ENCODE measurements at regions not wholly inside any gene's neighbourhood (a gene's known extent, or its start where the extent isn't known, plus 50 kb on each side); places are given as distances from the start of the nearest gene placed in this dataset.

DNA sequence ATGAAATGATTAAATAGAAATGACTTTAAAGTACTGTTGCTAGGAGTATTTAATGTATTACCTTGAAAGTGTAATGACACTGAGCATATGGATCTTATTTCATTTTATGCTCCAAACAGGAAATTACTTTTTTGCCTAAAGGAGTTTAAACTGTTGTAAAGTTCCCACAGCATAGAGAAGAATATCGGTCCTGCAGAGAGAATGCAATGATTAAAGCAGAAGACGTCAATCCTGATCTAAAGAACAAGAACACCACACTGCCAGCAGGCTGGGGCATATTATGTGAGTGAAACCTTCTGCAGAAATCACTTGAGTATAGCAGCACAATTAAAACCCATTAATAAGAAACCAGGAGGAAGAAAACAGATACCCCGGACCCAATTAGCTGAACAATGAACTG is 72.8 kb upstream of the CAMK2D start:
- Histone ChIP-seq H3K9me3 (replicated peaks in 1 of 3) (no peaks in the 10 kb centered on the region), H3K4me1 (replicated peaks in 1 of 2) (no peaks in the 10 kb centered on the region), H3K4me3 (no peak overlapping the region), H3K36me3 (replicated peaks in 1 of 2) (no peaks in the 10 kb centered on the region), H3K27ac (no peak overlapping the region), H3K27me3 (no peaks in the 10 kb centered on the region)
- DNase-seq: no peak
- TF ChIP-seq, protein P1, sequence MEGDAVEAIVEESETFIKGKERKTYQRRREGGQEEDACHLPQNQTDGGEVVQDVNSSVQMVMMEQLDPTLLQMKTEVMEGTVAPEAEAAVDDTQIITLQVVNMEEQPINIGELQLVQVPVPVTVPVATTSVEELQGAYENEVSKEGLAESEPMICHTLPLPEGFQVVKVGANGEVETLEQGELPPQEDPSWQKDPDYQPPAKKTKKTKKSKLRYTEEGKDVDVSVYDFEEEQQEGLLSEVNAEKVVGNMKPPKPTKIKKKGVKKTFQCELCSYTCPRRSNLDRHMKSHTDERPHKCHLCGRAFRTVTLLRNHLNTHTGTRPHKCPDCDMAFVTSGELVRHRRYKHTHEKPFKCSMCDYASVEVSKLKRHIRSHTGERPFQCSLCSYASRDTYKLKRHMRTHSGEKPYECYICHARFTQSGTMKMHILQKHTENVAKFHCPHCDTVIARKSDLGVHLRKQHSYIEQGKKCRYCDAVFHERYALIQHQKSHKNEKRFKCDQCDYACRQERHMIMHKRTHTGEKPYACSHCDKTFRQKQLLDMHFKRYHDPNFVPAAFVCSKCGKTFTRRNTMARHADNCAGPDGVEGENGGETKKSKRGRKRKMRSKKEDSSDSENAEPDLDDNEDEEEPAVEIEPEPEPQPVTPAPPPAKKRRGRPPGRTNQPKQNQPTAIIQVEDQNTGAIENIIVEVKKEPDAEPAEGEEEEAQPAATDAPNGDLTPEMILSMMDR (IDR thresholded peaks at IDR 0.05): no peak
- TF ChIP-seq POLR2A (IDR thresholded peaks at IDR 0.05): no peak
- intact Hi-C loops (cut with DNase I): no loop called here
- 68 to 83% (median 77%) methylated on average over 3 of the region's 3 CpGs for WGBS, 4 donors

DNA sequence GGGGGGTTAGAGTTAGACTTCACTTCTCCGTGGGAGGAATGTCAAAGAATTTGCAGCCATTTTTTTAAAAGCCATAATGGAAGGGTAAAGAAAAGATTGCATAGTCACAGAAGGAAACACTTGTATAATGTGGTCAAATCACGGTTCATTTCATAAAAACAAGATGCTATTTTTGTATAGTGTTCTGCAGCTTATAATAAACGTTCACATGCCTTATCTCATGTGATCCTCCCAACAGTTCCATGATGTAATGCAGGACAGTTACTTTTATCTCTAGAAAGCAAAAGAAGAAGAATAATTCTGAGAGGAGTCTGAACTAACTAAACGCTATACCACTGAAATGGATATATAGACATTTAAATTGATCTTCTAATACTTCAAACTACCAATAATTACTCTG is 71.3 kb upstream of the CAMK2D start:
- no peak for DNase-seq
- Histone ChIP-seq H3K4me3 (no peak overlapping the region), H3K27ac (no peak overlapping the region), H3K9me3 (replicated peaks in 1 of 3) (no peaks in the 10 kb centered on the region), H3K36me3 (replicated peaks in 1 of 2) (no peaks in the 10 kb centered on the region), H3K4me1 (replicated peaks in 1 of 2) (no peaks in the 10 kb centered on the region), H3K27me3 (no peaks in the 10 kb centered on the region)
- intact Hi-C loops (cut with DNase I): no loop called here
- TF ChIP-seq POLR2A (IDR thresholded peaks at IDR 0.05): no peak
- TF ChIP-seq, protein P1 (IDR thresholded peaks at IDR 0.05): no peak
- WGBS, 4 donors: 53 to 61% (median 60%) methylated on average over 4 of the region's 4 CpGs

DNA sequence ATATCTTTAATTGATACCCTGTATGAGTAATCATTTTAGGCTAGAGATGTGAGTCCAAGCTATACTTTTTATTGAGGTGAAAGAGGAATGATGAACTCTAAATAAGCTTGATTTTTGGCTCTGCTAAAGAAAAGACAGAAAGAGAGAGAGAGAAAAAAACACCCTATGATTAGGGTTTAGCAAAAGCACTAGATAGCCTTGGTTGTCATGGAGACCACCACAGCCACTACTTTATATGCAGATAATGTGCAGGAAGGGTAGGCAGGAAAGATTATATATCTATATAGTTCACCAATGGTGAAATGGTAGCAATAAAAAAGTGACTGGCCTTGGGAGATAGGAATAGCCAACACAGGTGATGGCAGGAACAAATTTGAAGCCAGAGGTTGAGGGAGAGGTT is 69.9 kb upstream of the CAMK2D start:
- H3K27ac ChIP-seq: no peak overlapping the region
- intact Hi-C loops (cut with DNase I): no loop called here

DNA sequence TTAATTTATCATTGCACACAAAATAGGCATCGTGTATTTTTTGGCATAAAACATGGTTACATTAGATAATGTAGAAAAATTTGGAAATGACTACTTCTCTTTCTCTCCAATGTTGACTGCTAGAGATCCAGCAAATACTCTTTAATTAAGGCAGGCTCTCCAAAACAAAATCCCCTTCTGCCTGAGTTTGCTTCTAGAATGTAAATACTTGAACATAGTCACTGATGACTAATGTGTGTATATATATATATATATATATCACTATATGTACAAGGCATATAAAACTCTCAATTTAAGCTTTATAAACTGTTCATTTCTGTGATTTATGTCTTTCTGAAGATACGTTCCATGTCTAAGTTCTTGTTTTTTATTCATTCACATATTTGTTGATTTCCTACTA is 67.2 kb upstream of the CAMK2D start:
- Histone ChIP-seq H3K36me3 (replicated peaks in 1 of 2) (no peaks in the 10 kb centered on the region), H3K27ac (no peak overlapping the region), H3K4me3 (no peak overlapping the region), H3K27me3 (no peaks in the 10 kb centered on the region), H3K4me1 (replicated peaks in 1 of 2) (peaks cover 5 to 9% of the 10 kb centered on the region in 2 donors), H3K9me3 (replicated peaks in 1 of 3) (no peaks in the 10 kb centered on the region)
- intact Hi-C loops (cut with DNase I): no loop called here
- DNase-seq: no peak
- TF ChIP-seq POLR2A (IDR thresholded peaks at IDR 0.05): no peak
- TF ChIP-seq, protein P1 (IDR thresholded peaks at IDR 0.05): no peak
- WGBS, 4 donors: 58 to 74% (median 63%) methylated on average over 2 of the region's 2 CpGs

More for the DNA sequence above, 69.9 kb upstream of the CAMK2D start:
- Histone ChIP-seq H3K36me3 (replicated peaks in 1 of 2) (no peaks in the 10 kb centered on the region), H3K27me3 (no peaks in the 10 kb centered on the region), H3K4me3 (no peak overlapping the region), H3K9me3 (replicated peaks in 1 of 3) (no peaks in the 10 kb centered on the region), H3K4me1 (replicated peaks in 1 of 2) (no peaks in the 10 kb centered on the region)
- TF ChIP-seq POLR2A (IDR thresholded peaks at IDR 0.05): no peak
- TF ChIP-seq, protein P1 (IDR thresholded peaks at IDR 0.05): no peak
- DNase-seq: no peak
